ENCODE measurements at regions not wholly inside any gene's neighbourhood (a gene's known extent, or its start where the extent isn't known, plus 50 kb on each side); places are given as distances from the start of the nearest gene placed in this dataset.

DNA sequence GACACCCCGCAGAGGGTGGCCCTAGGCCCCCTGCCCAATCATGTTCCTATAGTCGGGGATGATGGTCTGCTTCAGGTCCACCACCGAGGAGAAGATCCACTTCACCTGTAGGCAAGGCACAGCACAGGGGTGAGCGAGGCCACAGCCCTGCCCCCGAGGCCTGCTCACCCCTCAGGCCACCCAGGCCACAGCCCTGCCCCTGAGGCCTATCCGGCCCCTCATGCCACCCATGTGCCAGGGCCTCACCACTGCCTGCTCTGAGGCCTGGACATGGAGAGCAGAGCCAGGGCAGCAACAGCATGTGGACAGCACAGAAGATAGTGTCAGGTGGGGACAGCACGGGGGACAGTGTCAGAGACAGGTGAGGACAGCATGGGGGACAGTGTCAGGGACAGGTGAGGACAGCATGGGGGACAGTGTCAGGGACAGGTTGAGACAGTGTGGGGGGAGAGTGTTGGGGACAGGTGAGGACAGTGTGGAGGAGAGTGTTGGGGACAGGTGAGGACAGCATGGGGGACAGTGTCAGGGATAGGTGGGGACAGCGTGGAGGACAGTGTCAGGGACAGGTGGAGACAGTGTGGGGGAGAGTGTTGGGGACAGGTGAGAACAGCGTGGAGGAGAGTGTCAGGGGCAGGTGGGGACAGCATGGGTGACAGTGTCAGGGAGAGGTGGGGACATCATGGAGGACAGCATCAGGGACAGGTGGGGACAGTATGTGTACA is 239.7 kb downstream of the TMEM121 start:
- TF ChIP-seq, protein P1, sequence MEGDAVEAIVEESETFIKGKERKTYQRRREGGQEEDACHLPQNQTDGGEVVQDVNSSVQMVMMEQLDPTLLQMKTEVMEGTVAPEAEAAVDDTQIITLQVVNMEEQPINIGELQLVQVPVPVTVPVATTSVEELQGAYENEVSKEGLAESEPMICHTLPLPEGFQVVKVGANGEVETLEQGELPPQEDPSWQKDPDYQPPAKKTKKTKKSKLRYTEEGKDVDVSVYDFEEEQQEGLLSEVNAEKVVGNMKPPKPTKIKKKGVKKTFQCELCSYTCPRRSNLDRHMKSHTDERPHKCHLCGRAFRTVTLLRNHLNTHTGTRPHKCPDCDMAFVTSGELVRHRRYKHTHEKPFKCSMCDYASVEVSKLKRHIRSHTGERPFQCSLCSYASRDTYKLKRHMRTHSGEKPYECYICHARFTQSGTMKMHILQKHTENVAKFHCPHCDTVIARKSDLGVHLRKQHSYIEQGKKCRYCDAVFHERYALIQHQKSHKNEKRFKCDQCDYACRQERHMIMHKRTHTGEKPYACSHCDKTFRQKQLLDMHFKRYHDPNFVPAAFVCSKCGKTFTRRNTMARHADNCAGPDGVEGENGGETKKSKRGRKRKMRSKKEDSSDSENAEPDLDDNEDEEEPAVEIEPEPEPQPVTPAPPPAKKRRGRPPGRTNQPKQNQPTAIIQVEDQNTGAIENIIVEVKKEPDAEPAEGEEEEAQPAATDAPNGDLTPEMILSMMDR (IDR thresholded peaks at IDR 0.05) = no peak
- TF ChIP-seq POLR2A (IDR thresholded peaks at IDR 0.05) = no peak
